Activated CD4-positive, CD25-positive, alpha-beta regulatory T cell treated with anti-CD3 and anti-CD28 coated beads, Interleukin-2, amount 50 U/mL, for 16 hours (primary cell): ENCODE measurements at regions not wholly inside any gene's neighbourhood (a gene's known extent, or its start where the extent isn't known, plus 50 kb on each side); places are given as distances from the start of the nearest gene placed in this dataset.

ENCODE experiments used
- DNase-seq: peaks from one replicate; pipeline ENCODE4 v3.0.0-alpha.2; 2020; ENCODE audit warnings: low read depth, low spot score

GRCh38 chr11:112886434-112887370 is 74.5 kb upstream of the NCAM1 start:
- DNase-seq = no peak

GRCh38 chr11:112889446-112889845 is 71.8 kb upstream of the NCAM1 start:
- no peak for DNase-seq

- no peak for DNase-seq
These were observed 61.8 kb upstream of the NCAM1 start for GRCh38 chr11:112899235-112900006.

- no peak for DNase-seq
These were observed 59.3 kb upstream of the NCAM1 start for GRCh38 chr11:112901924-112902323.

GRCh38 chr11:112902361-112903011 is 58.7 kb upstream of the NCAM1 start:
- DNase-seq = no peak

- DNase-seq = no peak
These were observed 57.9 kb upstream of the NCAM1 start for GRCh38 chr11:112903340-112903739.

- no peak for DNase-seq
These were observed 50.1 kb upstream of the NCAM1 start for GRCh38 chr11:112911124-112911523.
